MM.1S (cell line): ENCODE measurements at regions not wholly inside any gene's neighbourhood (a gene's known extent, or its start where the extent isn't known, plus 50 kb on each side); places are given as distances from the start of the nearest gene placed in this dataset.

Experiments
- EZH2 ChIP-seq: fragments of 300-600 bp; sonication (generic); optimal IDR thresholded peaks from 2 replicates; pipeline ENCODE3; 2017; ENCODE audit warnings: low read depth, mild to moderate bottlenecking, antibody characterized with exemption, low read length, mixed read lengths
- EZH2phosphoT487 ChIP-seq: fragments of 300-600 bp; sonication (generic); IDR thresholded peaks from 2 replicates; pipeline ENCODE4 v1.6.1; 2018; ENCODE audit warnings: antibody characterized with exemption, low read length
- TF ChIP-seq, protein P1 (sequence below): fragments of 300-600 bp; sonication (generic); IDR thresholded peaks from 2 replicates; pipeline ENCODE4 v1.5.1; 2016; ENCODE audit warnings: antibody characterized with exemption, low read length, mixed read lengths

DNA sequence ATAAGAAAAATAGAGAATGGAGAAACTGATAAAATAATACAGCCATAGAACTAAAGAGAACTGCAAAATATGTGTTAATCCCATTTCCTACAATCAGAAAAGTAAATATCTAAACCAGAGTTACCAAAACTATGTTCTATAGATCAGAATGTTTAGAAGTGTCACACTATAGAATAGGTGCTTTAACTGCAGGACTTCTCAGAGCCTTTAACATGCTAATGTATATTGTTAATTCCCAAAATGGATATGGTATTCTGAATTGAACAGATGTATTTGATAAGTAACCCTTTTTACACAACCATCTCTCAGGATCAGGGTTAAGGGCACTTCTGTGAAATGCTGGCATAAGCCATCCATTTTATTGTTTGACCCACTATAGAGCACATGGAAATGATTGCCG lies 200.3 kb downstream of the SHOX2 start:
- TF ChIP-seq, protein P1, sequence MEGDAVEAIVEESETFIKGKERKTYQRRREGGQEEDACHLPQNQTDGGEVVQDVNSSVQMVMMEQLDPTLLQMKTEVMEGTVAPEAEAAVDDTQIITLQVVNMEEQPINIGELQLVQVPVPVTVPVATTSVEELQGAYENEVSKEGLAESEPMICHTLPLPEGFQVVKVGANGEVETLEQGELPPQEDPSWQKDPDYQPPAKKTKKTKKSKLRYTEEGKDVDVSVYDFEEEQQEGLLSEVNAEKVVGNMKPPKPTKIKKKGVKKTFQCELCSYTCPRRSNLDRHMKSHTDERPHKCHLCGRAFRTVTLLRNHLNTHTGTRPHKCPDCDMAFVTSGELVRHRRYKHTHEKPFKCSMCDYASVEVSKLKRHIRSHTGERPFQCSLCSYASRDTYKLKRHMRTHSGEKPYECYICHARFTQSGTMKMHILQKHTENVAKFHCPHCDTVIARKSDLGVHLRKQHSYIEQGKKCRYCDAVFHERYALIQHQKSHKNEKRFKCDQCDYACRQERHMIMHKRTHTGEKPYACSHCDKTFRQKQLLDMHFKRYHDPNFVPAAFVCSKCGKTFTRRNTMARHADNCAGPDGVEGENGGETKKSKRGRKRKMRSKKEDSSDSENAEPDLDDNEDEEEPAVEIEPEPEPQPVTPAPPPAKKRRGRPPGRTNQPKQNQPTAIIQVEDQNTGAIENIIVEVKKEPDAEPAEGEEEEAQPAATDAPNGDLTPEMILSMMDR, result no peak
- no peak for TF ChIP-seq EZH2
- TF ChIP-seq EZH2phosphoT487, result no peak
